ENCODE measurements at regions not wholly inside any gene's neighbourhood (a gene's known extent, or its start where the extent isn't known, plus 50 kb on each side); places are given as distances from the start of the nearest gene placed in this dataset.

DNA sequence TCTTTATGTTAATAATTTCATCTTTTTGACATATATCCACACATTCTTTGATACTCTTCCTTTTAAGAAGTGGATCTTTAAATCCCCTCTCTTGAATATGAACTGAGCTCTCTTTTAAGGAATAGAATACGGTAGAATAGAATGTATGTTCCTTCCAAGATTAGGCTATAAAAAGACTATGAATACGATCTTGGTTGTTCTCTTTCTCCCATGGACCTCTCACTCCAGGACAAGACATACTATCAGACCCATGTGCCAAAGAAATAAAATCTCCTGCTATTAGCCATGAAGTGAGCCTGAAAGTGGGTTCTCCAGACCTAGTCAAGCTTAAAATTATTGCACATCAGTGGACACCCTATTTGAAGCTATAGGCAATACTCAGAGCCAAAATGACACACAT is 392.2 kb upstream of the ANO3 start:
- DNase-seq (ENCODE audit: low read depth), result no peak
- TF ChIP-seq, protein P1, sequence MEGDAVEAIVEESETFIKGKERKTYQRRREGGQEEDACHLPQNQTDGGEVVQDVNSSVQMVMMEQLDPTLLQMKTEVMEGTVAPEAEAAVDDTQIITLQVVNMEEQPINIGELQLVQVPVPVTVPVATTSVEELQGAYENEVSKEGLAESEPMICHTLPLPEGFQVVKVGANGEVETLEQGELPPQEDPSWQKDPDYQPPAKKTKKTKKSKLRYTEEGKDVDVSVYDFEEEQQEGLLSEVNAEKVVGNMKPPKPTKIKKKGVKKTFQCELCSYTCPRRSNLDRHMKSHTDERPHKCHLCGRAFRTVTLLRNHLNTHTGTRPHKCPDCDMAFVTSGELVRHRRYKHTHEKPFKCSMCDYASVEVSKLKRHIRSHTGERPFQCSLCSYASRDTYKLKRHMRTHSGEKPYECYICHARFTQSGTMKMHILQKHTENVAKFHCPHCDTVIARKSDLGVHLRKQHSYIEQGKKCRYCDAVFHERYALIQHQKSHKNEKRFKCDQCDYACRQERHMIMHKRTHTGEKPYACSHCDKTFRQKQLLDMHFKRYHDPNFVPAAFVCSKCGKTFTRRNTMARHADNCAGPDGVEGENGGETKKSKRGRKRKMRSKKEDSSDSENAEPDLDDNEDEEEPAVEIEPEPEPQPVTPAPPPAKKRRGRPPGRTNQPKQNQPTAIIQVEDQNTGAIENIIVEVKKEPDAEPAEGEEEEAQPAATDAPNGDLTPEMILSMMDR (IDR thresholded peaks at IDR 0.05; ENCODE audit: insufficient read depth, low read depth, low read length, missing control alignments), result no peak

DNA sequence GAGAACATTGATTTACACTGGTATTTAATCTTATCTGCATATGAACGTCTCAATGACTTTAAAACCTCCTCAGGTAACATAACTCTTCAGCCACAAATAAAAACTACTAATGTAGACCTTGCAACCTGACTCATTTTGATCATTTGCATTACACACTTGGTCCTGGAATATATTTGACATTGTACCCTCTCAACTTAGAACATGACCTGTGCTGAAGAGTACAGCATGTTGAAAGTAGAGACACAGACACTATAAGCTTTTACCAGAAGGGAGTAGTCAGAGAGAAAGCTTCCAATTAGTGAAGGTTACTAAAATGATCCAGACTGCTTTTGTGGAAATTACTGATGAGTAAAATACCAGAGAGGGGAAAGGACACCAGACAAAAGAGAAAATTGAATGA is 390.6 kb upstream of the ANO3 start:
- DNase-seq (ENCODE audit: low read depth), result no peak
- TF ChIP-seq, protein P1 (IDR thresholded peaks at IDR 0.05; ENCODE audit: insufficient read depth, low read depth, low read length, missing control alignments), result no peak
- no peak overlapping the region for H3K4me3 ChIP-seq (ENCODE audit: low read length)

More for the DNA sequence above, 392.2 kb upstream of the ANO3 start:
- H3K4me3 ChIP-seq (ENCODE audit: low read length), result no peak overlapping the region

DNA sequence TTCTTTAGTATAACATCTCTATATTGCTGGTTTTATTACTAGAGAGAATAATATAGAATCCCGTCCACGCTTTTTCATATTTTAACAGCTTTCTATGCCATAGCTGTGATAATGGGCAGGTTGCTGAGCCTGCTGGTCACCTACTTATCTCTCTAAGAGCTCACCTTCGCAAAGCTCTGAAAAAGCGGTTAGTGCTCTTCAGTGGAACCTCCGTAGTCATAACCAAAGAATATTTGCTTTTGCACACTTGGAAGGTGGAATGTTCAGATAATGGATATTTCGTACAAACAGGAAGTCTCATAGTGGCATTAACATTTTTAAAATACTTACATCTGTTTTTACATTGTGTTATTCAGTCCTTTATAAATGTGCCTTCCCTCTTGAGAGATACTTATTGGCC is 388.9 kb upstream of the ANO3 start:
- DNase-seq (ENCODE audit: low read depth), result no peak
- H3K4me3 ChIP-seq (ENCODE audit: low read length), result no peak overlapping the region
- TF ChIP-seq, protein P1 (IDR thresholded peaks at IDR 0.05; ENCODE audit: insufficient read depth, low read depth, low read length, missing control alignments), result no peak

DNA sequence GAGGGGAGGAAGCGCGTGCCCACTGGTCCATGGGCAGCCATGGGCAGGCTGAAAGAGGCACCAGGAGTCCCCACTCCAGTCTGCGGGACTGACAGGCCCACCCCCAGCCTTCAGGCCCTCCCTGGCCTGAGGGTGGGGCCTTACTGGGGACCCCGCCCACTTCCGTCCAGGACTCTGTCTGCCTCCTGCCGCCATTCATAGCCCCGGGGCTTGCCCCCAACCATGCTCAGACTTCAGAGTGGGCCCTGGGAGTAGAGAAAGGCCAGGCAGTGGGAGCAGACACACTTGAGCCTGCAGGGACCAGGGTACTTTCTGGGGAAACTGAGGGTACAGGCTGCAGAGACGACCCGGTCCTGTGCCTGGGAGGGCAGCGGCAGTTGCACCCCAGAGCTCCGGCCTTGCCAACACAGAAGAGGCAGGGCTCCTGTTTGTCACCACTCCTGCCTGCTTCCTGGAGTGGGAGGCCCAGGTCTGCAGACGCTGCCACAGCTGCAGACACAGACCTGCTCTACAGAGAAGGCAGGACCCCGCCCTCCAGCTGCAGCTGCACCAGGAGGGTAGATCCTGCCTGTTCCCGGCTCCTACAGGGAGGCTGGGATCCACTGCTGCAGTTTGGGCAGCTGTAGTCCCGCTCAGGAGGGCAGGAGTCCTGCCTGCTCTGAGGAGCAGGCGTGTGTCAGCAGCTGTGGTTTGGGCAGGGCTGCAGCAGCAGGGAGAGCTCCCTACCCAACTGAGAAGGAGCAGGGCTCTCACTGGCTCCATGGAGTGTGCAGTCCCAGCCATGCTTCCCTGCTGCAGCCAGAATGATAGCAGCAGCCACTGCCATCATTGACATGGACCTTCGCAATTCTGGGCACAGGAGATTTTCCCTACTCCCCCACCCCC is 387.9 kb upstream of the ANO3 start:
- TF ChIP-seq, protein P1 (IDR thresholded peaks at IDR 0.05; ENCODE audit: insufficient read depth, low read depth, low read length, missing control alignments), result no peak
- no peak for DNase-seq (ENCODE audit: low read depth)
- no peak overlapping the region for H3K4me3 ChIP-seq (ENCODE audit: low read length)

DNA sequence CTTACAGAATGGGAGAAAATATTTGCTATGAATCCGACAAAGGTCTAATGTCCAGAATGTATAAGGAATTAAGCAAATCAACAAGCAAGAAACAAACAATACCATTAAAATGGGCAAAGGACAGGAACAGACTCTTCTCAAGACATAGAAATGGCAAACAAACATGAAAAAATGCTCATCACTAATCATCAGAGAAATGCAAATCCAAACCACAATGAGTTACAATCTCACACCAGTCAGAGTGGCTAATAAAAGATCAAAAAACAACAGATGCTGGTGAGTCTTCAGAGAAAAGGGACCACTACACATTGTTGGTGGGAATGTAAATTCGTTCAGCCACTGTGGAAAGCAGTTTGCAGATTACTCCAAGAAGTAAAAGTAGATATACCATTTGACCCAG is 382.0 kb upstream of the ANO3 start:
- no peak overlapping the region for H3K4me3 ChIP-seq (ENCODE audit: low read length)

DNA sequence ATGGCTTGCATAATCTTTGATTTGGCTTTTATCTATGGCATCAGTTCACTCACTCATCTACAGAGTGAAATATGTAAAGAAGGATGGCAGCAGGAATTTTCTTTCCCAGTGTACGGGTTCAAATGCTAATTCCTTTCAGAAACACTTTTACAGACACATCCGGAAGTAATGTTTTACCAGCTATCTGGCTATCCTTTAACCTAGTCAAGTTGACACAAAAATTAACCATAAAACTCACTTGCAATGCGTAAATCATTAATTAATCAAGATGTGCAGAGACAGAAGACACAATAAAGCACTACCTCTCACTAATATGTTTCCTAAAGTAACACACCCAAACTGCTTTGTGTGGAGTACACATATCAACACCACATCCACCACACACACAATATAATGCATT is 378.9 kb upstream of the ANO3 start:
- TF ChIP-seq, protein P1 (IDR thresholded peaks at IDR 0.05; ENCODE audit: insufficient read depth, low read depth, low read length, missing control alignments), result no peak
- DNase-seq (ENCODE audit: low read depth), result no peak
- no peak overlapping the region for H3K4me3 ChIP-seq (ENCODE audit: low read length)

More for the DNA sequence above, 382.0 kb upstream of the ANO3 start:
- TF ChIP-seq, protein P1 (IDR thresholded peaks at IDR 0.05; ENCODE audit: insufficient read depth, low read depth, low read length, missing control alignments), result no peak
- DNase-seq (ENCODE audit: low read depth), result no peak

DNA sequence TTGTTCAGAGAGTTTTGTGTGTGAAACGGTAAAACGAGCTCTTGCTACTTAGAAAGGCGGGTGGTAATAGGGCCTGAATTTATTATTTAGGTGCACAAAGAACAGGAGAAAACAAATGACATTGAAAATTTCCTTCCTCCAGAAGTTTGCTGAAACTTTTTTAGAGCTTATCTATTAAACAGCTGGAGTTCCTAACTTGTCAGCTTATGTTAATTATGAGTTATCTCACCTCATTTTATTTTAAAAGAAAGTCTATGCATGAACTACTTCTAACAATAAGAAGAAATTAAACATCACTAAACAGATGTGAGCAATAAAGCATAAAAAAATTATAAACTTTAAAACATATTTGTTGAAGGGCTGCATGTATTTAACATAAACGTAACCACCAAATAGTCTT is 373.9 kb upstream of the ANO3 start:
- H3K4me3 ChIP-seq (ENCODE audit: low read length), result no peak overlapping the region
- no peak for DNase-seq (ENCODE audit: low read depth)
- TF ChIP-seq, protein P1 (IDR thresholded peaks at IDR 0.05; ENCODE audit: insufficient read depth, low read depth, low read length, missing control alignments), result no peak

All from epithelial cell of esophagus (primary cell).